SK-N-SH treated with all-trans-retinoic acid at 6 μM for 48 hours (cell line): ENCODE measurements at regions not wholly inside any gene's neighbourhood (a gene's known extent, or its start where the extent isn't known, plus 50 kb on each side); places are given as distances from the start of the nearest gene placed in this dataset.
"Not testable (repeated sequence)": the region's sequence is repeated elsewhere in the genome, so short reads cannot be mapped to it uniquely, and the experiment has no call there.

Experiments used
- PPARA ChIP-seq: fragments of 250-450 bp; sonication (Bioruptor Pico); IDR thresholded peaks from 2 replicates; pipeline ENCODE4 v1.5.0; 2020; ENCODE audit warnings: mild to moderate bottlenecking, borderline replicate concordance
- ZFP3 ChIP-seq: fragments of 250-450 bp; sonication (Bioruptor Pico); IDR thresholded peaks from 2 replicates; pipeline ENCODE4 v1.5.0; 2020; ENCODE audit warnings: mild to moderate bottlenecking, moderate library complexity
- ZFP30 ChIP-seq: fragments of 450-650 bp; formaldehyde crosslinking; IDR thresholded peaks from 2 replicates; pipeline ENCODE4 v1.5.0; 2022; ENCODE audit warnings: mild to moderate bottlenecking, moderate library complexity
- TF ChIP-seq, protein P1 (sequence below): fragments of 250-450 bp; sonication (Bioruptor Pico); IDR thresholded peaks from 2 replicates; pipeline ENCODE4 v1.8.0; 2020; ENCODE audit warnings: mild to moderate bottlenecking, moderate library complexity, borderline replicate concordance

GRCh38 chr16:29326164-29327125, 80.1 kb downstream of the NPIPB11 start:
- not testable (repeated sequence) for TF ChIP-seq ZFP30; PPARA (CRISPR knock-in tag); ZFP3
- TF ChIP-seq, protein P1, sequence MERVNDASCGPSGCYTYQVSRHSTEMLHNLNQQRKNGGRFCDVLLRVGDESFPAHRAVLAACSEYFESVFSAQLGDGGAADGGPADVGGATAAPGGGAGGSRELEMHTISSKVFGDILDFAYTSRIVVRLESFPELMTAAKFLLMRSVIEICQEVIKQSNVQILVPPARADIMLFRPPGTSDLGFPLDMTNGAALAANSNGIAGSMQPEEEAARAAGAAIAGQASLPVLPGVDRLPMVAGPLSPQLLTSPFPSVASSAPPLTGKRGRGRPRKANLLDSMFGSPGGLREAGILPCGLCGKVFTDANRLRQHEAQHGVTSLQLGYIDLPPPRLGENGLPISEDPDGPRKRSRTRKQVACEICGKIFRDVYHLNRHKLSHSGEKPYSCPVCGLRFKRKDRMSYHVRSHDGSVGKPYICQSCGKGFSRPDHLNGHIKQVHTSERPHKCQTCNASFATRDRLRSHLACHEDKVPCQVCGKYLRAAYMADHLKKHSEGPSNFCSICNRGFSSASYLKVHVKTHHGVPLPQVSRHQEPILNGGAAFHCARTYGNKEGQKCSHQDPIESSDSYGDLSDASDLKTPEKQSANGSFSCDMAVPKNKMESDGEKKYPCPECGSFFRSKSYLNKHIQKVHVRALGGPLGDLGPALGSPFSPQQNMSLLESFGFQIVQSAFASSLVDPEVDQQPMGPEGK: not testable (repeated sequence)
